ENCODE measurements at regions not wholly inside any gene's neighbourhood (a gene's known extent, or its start where the extent isn't known, plus 50 kb on each side); places are given as distances from the start of the nearest gene placed in this dataset.
"Not testable (repeated sequence)": the region's sequence is repeated elsewhere in the genome, so short reads cannot be mapped to it uniquely, and the experiment has no call there.

DNA sequence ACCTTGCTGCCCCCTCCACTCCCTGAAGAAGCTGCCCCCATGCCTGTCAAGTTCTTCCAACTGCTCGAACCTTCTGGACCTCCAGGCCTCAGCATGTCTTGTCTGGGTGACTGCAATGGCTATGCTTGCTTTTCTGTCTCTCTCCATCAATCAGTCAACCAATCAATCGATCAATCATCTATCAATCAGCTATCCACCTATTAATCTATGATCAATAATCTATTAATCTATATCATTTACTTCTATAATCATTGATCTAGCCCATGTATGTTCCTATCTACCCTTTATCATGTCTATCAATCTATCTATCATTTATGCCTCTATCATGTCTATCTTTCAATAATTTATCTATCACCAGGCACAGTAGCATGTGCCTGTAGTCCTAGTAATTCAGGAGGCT lies 1069.7 kb downstream of the RPIA start:
- TF ChIP-seq, protein P1, sequence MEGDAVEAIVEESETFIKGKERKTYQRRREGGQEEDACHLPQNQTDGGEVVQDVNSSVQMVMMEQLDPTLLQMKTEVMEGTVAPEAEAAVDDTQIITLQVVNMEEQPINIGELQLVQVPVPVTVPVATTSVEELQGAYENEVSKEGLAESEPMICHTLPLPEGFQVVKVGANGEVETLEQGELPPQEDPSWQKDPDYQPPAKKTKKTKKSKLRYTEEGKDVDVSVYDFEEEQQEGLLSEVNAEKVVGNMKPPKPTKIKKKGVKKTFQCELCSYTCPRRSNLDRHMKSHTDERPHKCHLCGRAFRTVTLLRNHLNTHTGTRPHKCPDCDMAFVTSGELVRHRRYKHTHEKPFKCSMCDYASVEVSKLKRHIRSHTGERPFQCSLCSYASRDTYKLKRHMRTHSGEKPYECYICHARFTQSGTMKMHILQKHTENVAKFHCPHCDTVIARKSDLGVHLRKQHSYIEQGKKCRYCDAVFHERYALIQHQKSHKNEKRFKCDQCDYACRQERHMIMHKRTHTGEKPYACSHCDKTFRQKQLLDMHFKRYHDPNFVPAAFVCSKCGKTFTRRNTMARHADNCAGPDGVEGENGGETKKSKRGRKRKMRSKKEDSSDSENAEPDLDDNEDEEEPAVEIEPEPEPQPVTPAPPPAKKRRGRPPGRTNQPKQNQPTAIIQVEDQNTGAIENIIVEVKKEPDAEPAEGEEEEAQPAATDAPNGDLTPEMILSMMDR (IDR thresholded peaks at IDR 0.05) = not testable (repeated sequence)
- not testable (repeated sequence) for TF ChIP-seq SIN3A (IDR thresholded peaks at IDR 0.05; ENCODE audit: borderline replicate concordance, insufficient read depth, low read depth, low read length)

Data from Panc1 (cell line).